ENCODE measurements at regions not wholly inside any gene's neighbourhood (a gene's known extent, or its start where the extent isn't known, plus 50 kb on each side); places are given as distances from the start of the nearest gene placed in this dataset.
"Not testable (repeated sequence)": the region's sequence is repeated elsewhere in the genome, so short reads cannot be mapped to it uniquely, and the experiment has no call there.

DNA sequence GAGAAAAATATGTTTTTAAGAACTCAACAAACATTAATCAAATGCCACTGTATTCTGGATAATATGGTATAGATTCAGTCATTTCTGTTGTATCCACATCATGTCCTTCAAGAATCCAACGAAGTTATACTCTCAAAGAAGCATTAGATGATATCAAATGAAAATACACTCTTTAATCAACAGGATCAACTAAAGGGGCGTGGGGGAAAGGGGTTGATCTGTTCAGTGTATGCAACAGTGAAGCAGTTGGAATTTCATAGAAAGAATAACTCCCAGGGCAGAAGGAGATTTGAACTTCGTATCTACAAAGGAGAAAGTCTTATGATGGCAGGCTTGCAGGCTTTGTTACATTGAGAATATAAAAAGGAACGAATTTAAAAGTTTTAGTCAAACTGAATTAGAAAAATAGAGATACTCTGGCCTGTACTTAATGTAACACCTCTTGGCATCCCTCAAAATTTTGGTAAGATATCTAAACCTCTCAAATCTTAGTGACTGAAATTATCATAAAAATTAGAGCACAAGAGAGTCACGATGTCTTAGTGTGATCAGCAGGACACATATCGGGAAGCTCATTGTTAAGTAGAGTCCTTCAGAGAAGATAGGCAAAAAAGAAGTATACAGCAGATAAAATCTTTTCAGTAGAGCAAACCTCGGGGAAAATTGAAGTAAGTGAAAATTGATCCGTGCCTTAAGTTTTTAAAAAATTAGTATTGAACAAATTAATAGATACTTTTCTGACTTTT, 431.4 kb downstream of the KCNJ18 start:
- no TSS peak for BruUV-seq (replicated peaks)
- Histone ChIP-seq H3K9me2 (ENCODE audit: insufficient read depth) (no peaks in the 10 kb centered on the region), H3K36me3 (ENCODE audit: low read depth) (no peaks in the 10 kb centered on the region), H3K4me1 (replicated peaks; ENCODE audit: insufficient read depth) (no peaks in the 10 kb centered on the region), H2AFZ (no peak overlapping the region), H4K20me1 (ENCODE audit: insufficient read depth) (no peaks in the 10 kb centered on the region), H3K27ac (no peak overlapping the region), H3K79me2 (ENCODE audit: low read depth) (no peaks in the 10 kb centered on the region), H3F3A (ENCODE audit: insufficient read depth, low read depth) (no peaks in the 10 kb centered on the region), H3K4me3 (no peak overlapping the region), H3K27me3 (ENCODE audit: insufficient read depth, low read depth) (0 out of 2 replicates have a peak, but pooled peaks cover 6% of the 10 kb centered on the region), H3K4me2 (no peak overlapping the region), H3K9me3 (ENCODE audit: insufficient read depth, low read depth) (no peaks in the 10 kb centered on the region)
- ChIA-PET CTCF (no interaction called here), POLR2A (ENCODE audit: unreplicated experiment) (no interaction called here)
- no peak for TF ChIP-seq EZH2 (IDR thresholded peaks at IDR 0.05; ENCODE audit: low read depth)
- TF ChIP-seq, protein P1, sequence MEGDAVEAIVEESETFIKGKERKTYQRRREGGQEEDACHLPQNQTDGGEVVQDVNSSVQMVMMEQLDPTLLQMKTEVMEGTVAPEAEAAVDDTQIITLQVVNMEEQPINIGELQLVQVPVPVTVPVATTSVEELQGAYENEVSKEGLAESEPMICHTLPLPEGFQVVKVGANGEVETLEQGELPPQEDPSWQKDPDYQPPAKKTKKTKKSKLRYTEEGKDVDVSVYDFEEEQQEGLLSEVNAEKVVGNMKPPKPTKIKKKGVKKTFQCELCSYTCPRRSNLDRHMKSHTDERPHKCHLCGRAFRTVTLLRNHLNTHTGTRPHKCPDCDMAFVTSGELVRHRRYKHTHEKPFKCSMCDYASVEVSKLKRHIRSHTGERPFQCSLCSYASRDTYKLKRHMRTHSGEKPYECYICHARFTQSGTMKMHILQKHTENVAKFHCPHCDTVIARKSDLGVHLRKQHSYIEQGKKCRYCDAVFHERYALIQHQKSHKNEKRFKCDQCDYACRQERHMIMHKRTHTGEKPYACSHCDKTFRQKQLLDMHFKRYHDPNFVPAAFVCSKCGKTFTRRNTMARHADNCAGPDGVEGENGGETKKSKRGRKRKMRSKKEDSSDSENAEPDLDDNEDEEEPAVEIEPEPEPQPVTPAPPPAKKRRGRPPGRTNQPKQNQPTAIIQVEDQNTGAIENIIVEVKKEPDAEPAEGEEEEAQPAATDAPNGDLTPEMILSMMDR (conservative IDR thresholded peaks at IDR 0.05), result no peak
- no peak for DNase-seq
- intact Hi-C loops (cut with micrococcal nuclease; ENCODE audit: unreplicated experiment), result no loop called here

- no peak for DNase-seq
- intact Hi-C loops (cut with micrococcal nuclease; ENCODE audit: unreplicated experiment), result no loop called here
- CTCF ChIA-PET, result no interaction called here
- POLR2A ChIA-PET (ENCODE audit: unreplicated experiment), result no interaction called here
- TF ChIP-seq EZH2 (IDR thresholded peaks at IDR 0.05; ENCODE audit: low read depth), result no peak
- TF ChIP-seq, protein P1 (conservative IDR thresholded peaks at IDR 0.05), result no peak
- Histone ChIP-seq H3K27ac (no peak overlapping the region), H3K9me3 (ENCODE audit: insufficient read depth, low read depth) (no peaks in the 10 kb centered on the region), H3K4me1 (replicated peaks; ENCODE audit: insufficient read depth) (no peaks in the 10 kb centered on the region), H3K36me3 (ENCODE audit: low read depth) (no peaks in the 10 kb centered on the region), H4K20me1 (ENCODE audit: insufficient read depth) (no peaks in the 10 kb centered on the region), H3K27me3 (ENCODE audit: insufficient read depth, low read depth) (0 out of 2 replicates have a peak, but pooled peaks cover 6% of the 10 kb centered on the region), H3K4me3 (no peak overlapping the region), H3K79me2 (ENCODE audit: low read depth) (no peaks in the 10 kb centered on the region), H3F3A (ENCODE audit: insufficient read depth, low read depth) (no peaks in the 10 kb centered on the region), H3K9me2 (ENCODE audit: insufficient read depth) (no peaks in the 10 kb centered on the region), H2AFZ (no peak overlapping the region), H3K4me2 (no peak overlapping the region)
- no TSS peak for BruUV-seq (replicated peaks)
These were observed 435.8 kb downstream of the KCNJ18 start for GRCh38 chr17:22128171-22128570.

- no TSS peak for BruUV-seq (replicated peaks)
- H2AFZ ChIP-seq, result no peak overlapping the region
- no peaks in the 10 kb centered on the region for H3K9me3 ChIP-seq (ENCODE audit: insufficient read depth, low read depth)
- POLR2A ChIA-PET (ENCODE audit: unreplicated experiment), result no interaction called here
- intact Hi-C loops (cut with micrococcal nuclease; ENCODE audit: unreplicated experiment), result no loop called here
- DNase-seq, result no peak
- H3K4me2 ChIP-seq, result no peak overlapping the region
- no peaks in the 10 kb centered on the region for H3K36me3 ChIP-seq (ENCODE audit: low read depth)
- no peaks in the 10 kb centered on the region for H3K9me2 ChIP-seq (ENCODE audit: insufficient read depth)
- no peak for TF ChIP-seq EZH2 (IDR thresholded peaks at IDR 0.05; ENCODE audit: low read depth)
- TF ChIP-seq, protein P1 (conservative IDR thresholded peaks at IDR 0.05), result no peak
- H3K4me3 ChIP-seq, result no peak overlapping the region
- CTCF ChIA-PET, result no interaction called here
- 0 out of 2 replicates have a peak, but pooled peaks cover 3% of the 10 kb centered on the region for H3K27me3 ChIP-seq (ENCODE audit: insufficient read depth, low read depth)
- no peaks in the 10 kb centered on the region for H4K20me1 ChIP-seq (ENCODE audit: insufficient read depth)
- H3K27ac ChIP-seq, result no peak overlapping the region
- H3K4me1 ChIP-seq (replicated peaks; ENCODE audit: insufficient read depth), result no peaks in the 10 kb centered on the region
- no peaks in the 10 kb centered on the region for H3K79me2 ChIP-seq (ENCODE audit: low read depth)
- no peaks in the 10 kb centered on the region for H3F3A ChIP-seq (ENCODE audit: insufficient read depth, low read depth)
These were observed 436.4 kb downstream of the KCNJ18 start for GRCh38 chr17:22128723-22129122.

DNA sequence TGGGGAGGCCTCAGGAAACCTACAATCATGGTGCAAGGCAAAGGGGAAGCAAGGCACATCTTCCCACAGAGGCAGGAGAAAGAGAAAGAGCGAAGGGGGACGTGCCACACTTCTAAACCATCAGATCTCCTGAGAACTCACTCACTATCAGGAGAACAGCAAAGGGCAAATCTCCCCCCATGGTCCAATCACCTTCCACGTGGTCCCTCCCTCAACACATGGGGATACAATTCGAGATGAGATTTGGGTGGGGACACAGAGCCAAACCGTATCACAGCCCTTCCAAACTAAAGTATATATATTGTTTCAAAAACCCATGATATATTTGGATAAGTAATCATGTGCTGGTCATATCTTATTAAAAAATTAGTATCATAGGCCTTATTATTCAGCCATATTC, 437.6 kb downstream of the KCNJ18 start:
- H3K9me3 ChIP-seq (ENCODE audit: insufficient read depth, low read depth); H3K36me3 ChIP-seq (ENCODE audit: low read depth); H4K20me1 ChIP-seq (ENCODE audit: insufficient read depth); H3K9me2 ChIP-seq (ENCODE audit: insufficient read depth); H3K79me2 ChIP-seq (ENCODE audit: low read depth); BruUV-seq (replicated peaks); H3K4me3 ChIP-seq; H3K27me3 ChIP-seq (ENCODE audit: insufficient read depth, low read depth); H3K4me1 ChIP-seq (replicated peaks; ENCODE audit: insufficient read depth); intact Hi-C loops (cut with micrococcal nuclease; ENCODE audit: unreplicated experiment); DNase-seq; CTCF ChIA-PET; H3K4me2 ChIP-seq; POLR2A ChIA-PET (ENCODE audit: unreplicated experiment); H3K27ac ChIP-seq; H2AFZ ChIP-seq; H3F3A ChIP-seq (ENCODE audit: insufficient read depth, low read depth): not testable (repeated sequence)
